ENCODE measurements at regions not wholly inside any gene's neighbourhood (a gene's known extent, or its start where the extent isn't known, plus 50 kb on each side); places are given as distances from the start of the nearest gene placed in this dataset.
"Not testable (repeated sequence)": the region's sequence is repeated elsewhere in the genome, so short reads cannot be mapped to it uniquely, and the experiment has no call there.

DNA sequence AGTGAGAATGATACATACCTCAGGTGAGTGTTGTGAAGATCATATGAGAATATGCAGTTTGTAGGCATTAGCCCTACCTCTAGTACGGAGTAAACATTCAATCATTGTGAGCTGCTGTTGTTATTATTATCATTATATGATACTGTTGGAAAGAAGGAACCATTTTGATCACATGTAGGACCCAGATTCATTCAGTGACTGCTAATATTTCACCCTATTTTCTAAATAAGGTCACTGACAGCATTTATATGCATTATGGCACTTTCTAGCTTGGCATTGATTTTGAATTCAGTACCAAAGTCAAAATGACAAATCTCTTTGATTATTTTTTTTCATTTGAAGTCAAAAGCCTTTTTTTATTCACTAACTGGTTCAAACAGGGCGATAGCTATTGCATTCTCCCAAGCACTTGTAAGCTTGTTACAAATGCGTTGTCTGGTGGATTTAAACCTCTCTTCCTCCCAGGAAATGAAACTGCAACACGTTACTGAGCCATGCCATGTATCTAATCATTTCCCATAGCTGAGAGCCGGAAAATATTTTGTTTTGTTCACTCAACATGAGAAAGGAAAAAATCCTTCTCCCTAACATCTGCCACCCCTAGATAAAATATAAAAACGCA is 320.8 kb upstream of the SGCD start:
- DNase-seq (ENCODE audit: insufficient read length, low spot score) (no peak), FAIRE-seq (no peak)

DNA sequence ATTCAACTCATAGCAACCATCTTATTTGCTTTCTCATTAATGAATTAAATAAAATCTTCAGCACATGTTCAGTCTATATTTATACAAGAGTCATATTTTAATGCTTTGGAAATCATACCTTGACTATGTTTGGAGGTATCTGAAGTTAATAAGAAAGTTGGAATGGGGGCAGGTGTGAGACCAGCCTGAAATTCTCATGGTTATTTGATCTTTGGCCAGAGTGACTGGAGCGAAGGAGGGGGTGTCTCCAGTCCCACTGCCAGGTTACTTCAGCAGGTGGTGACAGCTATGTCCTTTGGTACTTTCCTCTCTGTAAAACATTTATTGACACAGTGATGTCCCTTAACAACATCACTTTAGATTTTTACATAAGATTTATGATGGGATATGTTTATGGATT is 318.1 kb upstream of the SGCD start:
- DNase-seq (ENCODE audit: insufficient read length, low spot score), result no peak
- no peak for FAIRE-seq

DNA sequence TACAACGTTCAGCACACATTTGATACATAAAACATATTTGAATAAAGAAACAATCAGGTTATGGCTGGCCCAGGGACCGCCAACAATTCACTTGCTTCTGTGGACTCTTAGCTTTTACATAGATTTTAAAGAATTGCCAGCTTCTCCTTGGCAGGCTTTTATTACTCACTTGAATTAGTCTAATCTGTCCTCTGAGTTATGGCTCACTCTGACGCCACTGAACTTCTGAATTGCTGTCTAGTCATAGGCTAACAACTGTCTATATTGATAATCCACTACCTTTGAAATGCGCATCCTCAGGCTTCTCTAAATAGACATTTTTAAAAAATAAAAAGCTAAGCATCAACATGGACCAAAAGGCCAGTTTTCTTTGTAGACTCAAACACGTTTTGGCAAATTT is 317.4 kb upstream of the SGCD start:
- FAIRE-seq (no peak), DNase-seq (ENCODE audit: insufficient read length, low spot score) (no peak)

DNA sequence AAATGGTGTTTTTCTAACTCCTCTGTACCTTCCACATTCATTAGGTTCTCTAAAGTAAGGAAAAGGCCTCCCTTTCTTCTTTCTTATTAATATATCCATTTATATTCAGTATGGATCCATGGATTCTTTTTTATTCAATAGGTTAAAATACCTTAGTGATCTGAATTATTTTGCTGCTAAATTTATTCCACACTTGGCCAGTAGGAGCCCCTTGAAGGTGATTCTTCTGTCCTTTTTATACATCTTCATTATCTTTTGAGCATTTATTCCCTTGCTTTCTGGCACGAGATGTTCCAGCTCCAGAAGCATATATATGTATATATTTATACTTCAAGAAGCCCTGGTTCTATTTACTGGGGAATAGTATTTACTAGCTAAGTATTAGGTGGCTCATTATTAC is 311.8 kb upstream of the SGCD start:
- FAIRE-seq (no peak), DNase-seq (ENCODE audit: insufficient read length, low spot score) (no peak)

DNA sequence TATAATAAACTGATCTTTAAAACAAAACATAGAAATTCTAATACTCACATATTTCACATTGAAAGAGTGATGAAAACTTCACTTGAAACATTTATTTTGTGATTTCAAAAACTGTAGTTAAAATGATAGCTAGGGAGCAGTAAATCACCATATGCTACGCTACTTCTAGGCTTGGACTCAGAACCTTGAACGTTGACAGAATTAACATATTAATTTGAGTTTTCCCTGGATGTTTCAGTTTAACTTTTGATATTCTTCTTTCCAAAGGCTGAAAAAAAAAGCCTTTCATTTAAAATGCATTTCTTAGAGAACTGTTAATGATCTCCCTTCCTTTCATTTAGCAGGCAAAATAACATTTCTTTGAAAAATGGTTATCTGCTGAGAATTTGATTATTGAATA is 307.8 kb upstream of the SGCD start:
- DNase-seq (ENCODE audit: insufficient read length, low spot score), result no peak
- no peak for FAIRE-seq

DNA sequence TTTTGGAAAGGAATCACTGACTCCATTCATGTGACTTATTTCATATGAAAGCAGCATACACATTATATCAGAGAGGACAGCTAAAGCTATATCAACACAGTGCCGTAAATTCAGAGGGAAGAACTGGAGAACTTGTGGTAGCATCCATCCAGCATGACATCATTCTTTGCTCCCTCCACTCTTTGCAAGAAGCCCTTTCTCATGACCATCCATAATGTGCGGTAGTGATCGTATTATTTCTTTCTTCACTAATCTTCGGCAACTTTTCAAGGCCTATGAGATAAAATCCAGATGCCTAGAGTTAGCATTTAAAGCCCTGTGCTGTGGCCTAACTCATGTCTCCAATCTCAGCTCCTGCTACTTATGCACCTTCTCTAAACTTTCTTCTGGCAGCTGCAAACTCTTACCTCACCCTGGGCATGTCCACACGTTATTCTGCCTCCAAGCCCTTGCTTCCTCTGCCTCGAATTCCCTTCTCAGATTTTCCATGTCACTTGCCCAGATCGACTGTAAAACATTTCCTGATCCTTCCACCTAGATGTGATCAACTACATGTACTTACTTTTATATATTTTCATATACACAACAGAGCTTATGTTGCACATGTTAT is 307.3 kb upstream of the SGCD start:
- DNase-seq (ENCODE audit: insufficient read length, low spot score) (no peak), FAIRE-seq (no peak)

DNA sequence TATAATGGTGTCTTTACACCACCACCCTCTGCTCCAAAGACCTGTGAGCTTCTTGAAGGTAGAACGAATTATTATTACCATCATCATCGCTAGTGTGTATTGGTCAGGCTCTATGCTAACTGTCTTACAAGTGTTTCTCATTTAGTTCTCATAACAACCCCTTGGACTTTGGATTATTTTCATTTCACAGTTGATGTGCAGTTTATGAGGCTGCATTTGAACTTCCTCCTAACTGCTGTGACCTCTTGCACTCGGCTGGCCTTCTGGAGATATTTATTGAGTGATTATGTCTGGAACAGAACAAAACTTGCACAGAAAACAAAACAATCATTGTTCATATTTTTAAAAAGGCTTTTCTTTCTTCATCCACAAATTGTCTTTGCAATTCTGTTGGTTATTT is 306.3 kb upstream of the SGCD start:
- FAIRE-seq (no peak), DNase-seq (ENCODE audit: insufficient read length, low spot score) (no peak)

DNA sequence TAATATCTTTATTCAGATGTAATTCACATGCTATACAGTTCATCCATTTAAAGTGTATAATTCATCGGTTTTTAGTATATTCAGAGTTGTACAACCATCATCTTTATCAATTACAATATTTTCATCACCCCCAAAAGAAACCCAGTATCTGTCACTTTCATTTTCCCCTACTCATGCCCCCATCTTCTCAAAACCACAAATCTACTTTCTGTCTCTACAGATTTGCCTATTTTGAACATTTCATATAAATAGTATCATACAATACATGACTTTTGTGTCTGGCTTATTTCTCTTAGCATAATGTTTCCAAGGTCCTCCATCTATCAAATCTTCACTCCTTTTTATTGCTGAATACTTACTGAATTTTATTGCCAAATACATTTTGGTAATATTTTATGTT is 305.1 kb upstream of the SGCD start:
- DNase-seq (ENCODE audit: insufficient read length, low spot score) (no peak), FAIRE-seq (no peak)

DNA sequence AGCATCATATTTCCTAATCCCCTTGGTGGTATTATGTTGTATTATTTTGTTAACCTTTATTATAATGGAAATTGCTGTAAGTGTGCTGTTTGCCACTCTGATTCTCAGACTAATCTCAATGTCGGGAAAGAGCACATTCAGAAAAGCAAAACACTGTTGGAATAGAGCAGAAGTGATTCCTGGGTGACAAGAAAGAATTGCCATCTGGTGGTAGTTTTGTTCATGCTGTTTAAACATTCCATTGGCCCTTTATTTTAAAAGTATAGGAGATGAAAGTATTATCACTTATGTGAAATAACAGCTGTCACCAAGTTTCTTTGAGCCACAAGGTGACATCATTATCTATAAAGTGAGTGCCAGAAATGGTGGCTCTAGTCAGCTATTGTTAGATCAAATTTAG is 301.3 kb upstream of the SGCD start:
- DNase-seq (ENCODE audit: insufficient read length, low spot score) (no peak), FAIRE-seq (no peak)

DNA sequence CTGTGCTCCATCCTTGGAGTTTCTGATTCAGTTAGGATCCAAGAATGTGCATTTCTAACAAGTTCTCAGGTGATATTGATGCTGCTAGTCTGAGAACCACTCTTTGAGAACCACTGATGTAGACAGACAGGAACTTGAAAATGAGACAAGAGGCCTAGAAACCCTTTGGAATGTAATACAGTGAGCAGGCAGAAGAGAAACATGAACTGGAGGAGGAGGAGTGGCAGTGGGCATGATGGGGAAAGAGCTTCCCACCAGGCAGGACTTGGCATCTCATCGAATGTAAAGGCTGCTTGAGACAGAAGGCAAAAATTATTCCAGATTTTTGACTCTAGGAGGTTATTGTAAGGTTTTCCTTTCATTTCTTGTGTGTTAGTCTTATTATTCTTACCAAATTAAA is 295.8 kb upstream of the SGCD start:
- DNase-seq (ENCODE audit: insufficient read length, low spot score) (no peak), FAIRE-seq (no peak)

DNA sequence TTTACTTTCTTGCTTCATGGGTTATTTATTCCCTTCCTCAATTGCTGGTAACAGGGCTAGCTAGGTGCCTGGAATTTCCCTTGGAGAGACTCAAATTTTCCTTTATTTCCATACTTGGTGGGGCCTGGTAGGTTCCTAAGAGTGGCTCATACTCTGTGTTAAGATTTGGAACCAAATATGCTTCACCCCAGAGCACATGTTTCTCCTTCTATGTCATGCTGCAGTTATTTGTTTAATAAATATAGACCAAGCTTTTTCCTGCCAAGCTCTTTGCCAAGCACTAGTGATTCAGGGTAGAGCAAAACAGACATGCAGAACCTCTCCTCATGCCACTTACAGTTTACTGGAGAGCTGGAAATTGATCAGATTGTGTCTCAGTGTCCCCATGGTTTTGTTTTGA is 290.3 kb upstream of the SGCD start:
- FAIRE-seq (no peak), DNase-seq (ENCODE audit: insufficient read length, low spot score) (no peak)

DNA sequence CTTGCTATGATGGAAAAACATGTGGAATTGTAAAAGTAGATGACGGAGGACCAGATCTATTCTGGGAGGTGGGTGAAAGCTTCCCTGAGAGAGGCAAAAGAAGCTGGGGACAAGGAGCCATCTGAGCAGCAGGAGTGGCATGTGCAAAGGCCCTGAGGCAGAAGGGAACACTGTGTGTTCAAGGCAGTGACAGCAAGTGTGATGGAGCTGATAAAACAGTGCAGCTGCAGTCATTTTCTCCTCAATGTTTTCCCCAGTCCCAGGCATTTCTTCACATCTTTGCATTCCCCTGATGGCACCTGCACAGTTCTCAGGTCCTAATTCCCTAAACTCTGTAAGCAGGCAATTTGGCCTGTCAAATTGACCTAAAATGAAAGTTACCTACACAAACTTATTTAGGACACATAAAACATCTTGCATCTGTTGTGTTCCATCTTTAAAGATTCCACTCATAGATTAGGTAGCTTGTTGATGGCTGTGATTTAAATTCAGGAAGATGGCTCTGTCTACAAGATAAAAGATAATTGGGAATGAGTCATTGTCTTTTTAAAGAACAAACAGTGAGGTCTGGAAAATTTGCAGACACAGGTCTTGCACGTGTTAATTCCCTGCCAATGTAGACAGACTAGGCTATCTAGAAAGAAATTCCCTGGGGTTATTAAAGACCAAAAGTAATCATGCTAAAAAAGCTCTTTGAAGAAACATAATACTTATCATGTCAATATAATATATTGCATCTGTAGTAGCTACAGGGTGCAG is 289.6 kb upstream of the SGCD start:
- FAIRE-seq (no peak), DNase-seq (ENCODE audit: insufficient read length, low spot score) (no peak)

DNA sequence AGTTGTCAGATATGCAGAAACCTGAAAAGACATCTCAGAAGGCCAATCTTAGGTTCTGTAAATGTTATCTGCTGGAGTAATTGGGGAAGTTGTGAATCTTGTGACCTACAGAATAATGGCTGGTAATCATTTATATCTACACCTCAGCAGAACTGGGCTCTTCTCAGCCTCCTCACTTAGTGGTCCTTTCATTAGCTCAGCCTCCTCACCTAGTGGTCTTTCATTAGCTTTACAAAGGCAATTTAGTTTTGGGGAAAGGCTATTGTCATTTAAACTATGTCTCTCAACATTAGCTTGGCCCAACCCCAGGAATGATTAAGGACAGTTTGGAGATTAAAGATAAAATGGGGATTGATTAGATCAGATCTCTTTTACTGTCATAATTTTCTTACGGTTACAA is 284.2 kb upstream of the SGCD start:
- DNase-seq (ENCODE audit: insufficient read length, low spot score), result no peak
- FAIRE-seq, result no peak

DNA sequence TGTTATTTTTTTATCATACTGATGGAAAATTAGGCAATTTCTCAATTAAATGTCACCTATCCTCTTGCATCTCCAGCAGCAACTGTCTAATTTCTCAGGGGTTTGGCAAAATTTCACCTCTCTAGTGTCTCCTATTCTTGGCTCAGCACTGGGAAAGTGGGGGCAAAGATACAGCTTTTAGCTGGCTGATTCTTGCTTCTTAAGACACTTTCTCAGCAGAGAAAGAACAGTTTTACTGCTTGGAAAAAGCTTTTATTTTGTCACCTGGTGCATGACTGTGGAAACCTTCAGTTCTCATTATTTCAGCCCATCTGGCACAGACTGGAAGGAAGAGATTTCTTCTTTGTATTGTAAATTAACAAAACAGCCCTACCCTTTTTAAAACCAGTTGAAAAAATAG is 283.6 kb upstream of the SGCD start:
- DNase-seq (ENCODE audit: insufficient read length, low spot score) (no peak), FAIRE-seq (no peak)

DNA sequence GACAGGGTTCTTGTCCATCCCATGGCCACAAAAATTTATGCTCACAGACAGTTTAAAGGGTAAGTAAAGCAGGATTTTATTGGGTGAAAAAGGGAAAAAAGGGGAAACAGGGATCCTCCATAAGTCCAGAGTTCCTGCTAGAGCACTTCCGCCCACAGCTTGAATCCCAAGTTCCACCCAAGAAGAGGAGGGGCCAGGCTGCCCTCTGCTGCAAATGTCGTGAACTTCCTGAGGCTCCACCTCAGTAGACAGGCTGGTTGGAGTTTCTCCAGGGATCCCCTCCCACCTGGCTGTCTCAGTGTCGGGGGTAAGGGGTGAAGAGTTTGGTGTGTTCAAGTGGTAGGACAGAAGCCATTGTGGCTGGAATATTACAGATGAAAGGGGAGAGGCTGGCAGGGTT is 275.0 kb upstream of the SGCD start:
- FAIRE-seq, result no peak
- no peak for DNase-seq (ENCODE audit: insufficient read length, low spot score)

DNA sequence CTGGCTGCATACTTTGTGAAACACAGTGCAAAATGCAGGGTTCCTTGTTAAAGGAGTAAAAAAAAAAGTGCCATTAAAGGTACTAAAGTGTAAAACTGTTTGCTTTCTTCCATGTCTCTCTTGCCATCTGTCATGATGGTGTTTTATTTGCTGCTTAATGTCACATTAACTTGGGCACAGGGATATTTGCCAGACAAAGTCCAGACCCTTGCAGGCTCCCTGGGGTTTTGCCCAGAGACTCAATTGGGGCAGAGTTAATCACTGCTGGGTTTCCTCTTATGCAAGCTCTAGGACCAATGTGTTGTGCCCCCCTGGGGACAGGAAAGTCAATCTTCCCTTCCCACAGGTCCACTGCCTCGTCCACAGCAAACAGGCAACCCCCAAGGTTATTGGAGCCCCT is 274.3 kb upstream of the SGCD start:
- DNase-seq (ENCODE audit: insufficient read length, low spot score), result no peak
- FAIRE-seq, result no peak

DNA sequence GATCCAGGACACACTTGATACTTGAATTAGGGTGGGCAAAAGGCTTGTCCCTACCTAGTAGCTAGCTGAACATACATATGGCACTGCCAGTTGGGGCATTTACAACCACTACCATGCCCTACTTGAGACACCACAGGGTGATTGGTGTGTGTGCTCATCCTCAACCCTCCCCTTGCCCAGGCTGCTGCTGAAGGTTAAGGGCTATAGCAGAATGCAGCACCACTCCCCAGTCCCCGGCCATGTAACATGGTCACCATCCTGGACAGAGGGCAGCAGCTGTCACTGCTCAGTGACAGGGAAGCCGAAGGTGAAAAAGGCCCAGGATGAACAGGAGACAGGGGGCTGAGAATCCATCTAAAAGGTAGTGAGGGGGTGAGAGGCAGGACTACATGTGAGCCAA is 273.9 kb upstream of the SGCD start:
- DNase-seq (ENCODE audit: insufficient read length, low spot score), result no peak
- FAIRE-seq, result no peak

DNA sequence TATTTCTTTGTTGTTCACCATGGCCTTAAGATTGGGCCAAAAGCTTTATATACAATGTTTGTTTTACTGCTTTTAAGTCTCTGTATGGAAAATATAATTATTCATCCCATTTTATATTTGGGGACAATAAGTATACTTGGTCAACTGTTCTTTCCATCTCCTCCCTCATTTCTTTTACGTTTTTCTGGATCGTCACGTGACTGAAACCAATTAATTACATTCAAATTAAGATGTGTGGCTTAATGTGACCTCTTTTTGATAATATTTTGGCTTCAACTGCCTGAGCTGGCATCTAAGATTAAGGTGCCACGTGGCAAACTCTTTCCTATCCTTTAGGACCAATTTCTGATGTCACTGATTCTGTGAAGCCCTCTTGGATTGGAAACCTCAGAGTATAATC is 250.1 kb upstream of the SGCD start:
- DNase-seq (ENCODE audit: insufficient read length, low spot score) (no peak), FAIRE-seq (no peak)

DNA sequence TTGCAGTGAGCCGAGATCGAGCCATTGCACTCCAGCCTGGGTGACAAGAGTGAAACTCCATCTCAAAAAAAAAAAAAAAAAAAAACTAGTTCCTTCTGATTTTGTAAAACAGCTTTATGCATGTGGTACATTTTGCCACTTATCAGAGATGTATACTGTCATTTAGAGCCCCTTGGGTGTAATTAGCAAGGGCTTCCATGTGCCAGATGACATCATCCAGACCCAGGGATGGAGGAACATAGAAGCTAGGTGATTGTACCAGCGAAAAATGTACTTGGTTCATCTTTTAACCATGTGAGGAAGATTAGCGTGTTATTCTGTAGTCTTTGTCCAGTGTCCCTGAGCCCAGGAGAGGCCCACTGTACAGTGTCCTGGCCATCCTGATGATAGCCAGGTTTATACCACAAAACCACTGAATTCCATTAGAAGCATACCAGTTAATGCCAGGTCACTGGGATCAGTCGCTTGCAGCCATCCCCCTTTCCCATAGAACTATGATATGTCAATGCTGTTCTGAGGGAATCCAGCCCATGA is 239.3 kb upstream of the SGCD start:
- FAIRE-seq (no peak), DNase-seq (ENCODE audit: insufficient read length, low spot score) (no peak)

DNA sequence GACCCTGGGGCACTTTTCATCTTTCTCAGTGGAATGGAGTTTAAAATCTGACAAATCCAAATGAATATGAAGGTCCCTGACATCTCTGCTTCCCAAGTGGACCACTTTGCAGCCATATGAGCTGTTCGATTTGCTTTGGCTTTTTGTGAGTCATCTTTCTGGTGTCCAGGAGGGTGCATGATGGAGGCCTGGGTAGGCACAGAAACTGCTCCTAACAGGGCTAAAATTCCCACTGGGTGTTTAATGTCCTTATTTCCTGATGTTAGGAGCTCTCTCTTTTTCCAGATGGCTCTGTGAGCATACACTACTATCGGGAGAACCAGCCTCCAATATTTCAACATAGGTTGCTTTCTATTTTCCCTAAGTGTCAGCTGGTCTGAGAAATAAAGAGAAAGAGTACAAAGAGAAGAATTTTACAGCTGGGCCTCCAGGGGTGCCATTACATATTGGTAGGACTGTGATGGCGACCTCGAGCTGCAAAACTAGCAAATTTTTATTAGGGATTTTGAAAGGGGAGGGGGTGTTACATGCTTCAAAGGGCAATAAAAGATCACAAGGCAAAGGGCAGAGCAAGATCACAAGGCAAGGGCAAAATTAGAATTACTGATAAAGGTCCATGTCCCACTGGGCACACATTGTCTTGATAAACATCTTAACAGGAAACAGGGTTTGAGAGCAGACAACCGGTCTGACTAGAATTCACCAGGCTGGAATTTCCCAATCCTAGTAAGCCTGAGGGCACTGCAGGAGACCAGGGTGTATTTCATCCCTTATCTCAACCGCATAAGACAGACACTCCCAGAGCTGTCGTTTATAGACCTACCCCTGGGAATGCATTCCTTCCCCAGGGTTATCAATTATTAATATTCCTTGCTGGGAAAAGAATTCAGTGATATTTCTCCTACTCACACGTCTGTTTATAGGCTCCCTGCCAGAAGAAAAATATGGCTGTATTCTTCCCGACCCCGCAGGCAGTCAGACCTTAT is 236.7 kb upstream of the SGCD start:
- DNase-seq (ENCODE audit: insufficient read length, low spot score); FAIRE-seq: not testable (repeated sequence)

DNA sequence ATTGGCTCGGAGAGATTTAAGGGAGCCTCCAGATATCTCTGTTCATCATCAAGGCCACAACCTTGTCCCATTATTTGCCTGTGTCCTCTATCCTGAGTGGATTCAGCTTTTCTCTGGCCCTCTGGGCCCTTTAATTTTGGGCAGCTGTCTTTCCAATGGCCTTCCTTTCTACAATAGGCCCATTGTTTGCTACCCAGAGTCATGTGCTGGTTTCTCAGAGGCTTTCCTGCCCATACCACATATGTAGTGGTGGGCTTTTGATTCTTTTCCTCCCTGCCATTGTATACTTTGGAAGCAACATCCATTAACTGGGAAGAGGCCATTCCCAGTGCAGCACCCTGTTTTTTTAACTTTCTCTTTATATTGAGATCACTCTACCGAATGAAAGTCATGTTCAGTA is 233.9 kb upstream of the SGCD start:
- DNase-seq (ENCODE audit: insufficient read length, low spot score) (no peak), FAIRE-seq (no peak)

Data from GM19239 (cell line).